Fibroblast of pulmonary artery (primary cell): ENCODE measurements at regions not wholly inside any gene's neighbourhood (a gene's known extent, or its start where the extent isn't known, plus 50 kb on each side); places are given as distances from the start of the nearest gene placed in this dataset.

Experiments
- DNase-seq: peaks from one replicate; pipeline ENCODE4 v3.0.0-alpha.2; 2010; ENCODE audit warnings: low read depth
- H3K4me3 ChIP-seq: replicated peaks from 2 replicates; pipeline ENCODE4 v1.5.1; 2011; ENCODE audit warnings: low read depth, mild to moderate bottlenecking, control low read depth, low read length, moderate library complexity
- TF ChIP-seq, protein P1 (sequence below): IDR thresholded peaks from 2 replicates; pipeline ENCODE4 v1.5.1; 2011; ENCODE audit warnings: mild to moderate bottlenecking, control low read depth, low read length, inconsistent platforms; ENCODE audit errors: missing control alignments

DNA sequence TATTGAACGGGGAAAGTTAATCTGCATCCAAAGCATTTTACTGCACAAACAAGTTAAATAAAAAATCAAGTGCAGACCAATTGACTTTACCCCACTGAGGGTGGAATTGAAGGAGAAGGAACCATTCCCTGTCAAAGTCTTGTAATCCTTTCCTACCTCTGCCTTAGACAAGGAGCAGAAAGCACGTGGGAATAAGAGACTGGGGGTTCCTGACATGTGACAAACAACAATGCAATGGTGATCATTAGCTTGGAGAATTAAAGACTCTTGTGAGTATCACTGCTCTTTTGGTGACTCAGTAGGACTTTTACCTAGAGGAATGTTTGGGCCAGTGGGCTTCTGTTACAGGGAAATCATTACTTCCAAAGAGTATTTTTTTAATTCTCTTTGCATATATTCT lies 779.5 kb downstream of the TLR4 start:
- no peak for DNase-seq

DNA sequence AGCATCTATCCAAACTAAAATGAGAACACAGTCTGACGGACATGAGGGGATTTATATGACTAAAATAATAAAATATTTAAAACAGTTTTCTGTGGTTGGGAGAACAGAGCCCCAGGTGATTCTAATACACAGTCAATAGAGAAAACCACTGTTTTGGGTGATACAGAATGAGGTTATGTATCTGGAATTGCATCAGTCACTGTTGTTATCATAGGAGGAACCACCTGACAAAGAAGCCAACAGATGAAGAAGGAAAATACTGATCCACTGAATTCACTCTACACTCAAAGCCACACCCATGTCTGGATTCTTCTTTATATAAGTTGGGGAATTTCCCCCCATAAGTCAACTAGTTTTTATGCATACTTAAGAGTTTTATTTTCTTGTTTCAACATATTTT lies 799.0 kb downstream of the TLR4 start:
- no peak overlapping the region for H3K4me3 ChIP-seq
- TF ChIP-seq, protein P1, sequence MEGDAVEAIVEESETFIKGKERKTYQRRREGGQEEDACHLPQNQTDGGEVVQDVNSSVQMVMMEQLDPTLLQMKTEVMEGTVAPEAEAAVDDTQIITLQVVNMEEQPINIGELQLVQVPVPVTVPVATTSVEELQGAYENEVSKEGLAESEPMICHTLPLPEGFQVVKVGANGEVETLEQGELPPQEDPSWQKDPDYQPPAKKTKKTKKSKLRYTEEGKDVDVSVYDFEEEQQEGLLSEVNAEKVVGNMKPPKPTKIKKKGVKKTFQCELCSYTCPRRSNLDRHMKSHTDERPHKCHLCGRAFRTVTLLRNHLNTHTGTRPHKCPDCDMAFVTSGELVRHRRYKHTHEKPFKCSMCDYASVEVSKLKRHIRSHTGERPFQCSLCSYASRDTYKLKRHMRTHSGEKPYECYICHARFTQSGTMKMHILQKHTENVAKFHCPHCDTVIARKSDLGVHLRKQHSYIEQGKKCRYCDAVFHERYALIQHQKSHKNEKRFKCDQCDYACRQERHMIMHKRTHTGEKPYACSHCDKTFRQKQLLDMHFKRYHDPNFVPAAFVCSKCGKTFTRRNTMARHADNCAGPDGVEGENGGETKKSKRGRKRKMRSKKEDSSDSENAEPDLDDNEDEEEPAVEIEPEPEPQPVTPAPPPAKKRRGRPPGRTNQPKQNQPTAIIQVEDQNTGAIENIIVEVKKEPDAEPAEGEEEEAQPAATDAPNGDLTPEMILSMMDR, result no peak
- DNase-seq, result no peak

More for the DNA sequence above, 779.5 kb downstream of the TLR4 start:
- no peak overlapping the region for H3K4me3 ChIP-seq
- TF ChIP-seq, protein P1, result no peak

- DNase-seq, result no peak
- TF ChIP-seq, protein P1, result no peak
- no peak overlapping the region for H3K4me3 ChIP-seq
Observed at GRCh38 chr9:118510711-118511110, 806.5 kb downstream of the TLR4 start.

GRCh38 chr9:118515947-118516346 lies 811.7 kb downstream of the TLR4 start:
- no peak overlapping the region for H3K4me3 ChIP-seq
- TF ChIP-seq, protein P1, result no peak
- DNase-seq, result no peak

DNA sequence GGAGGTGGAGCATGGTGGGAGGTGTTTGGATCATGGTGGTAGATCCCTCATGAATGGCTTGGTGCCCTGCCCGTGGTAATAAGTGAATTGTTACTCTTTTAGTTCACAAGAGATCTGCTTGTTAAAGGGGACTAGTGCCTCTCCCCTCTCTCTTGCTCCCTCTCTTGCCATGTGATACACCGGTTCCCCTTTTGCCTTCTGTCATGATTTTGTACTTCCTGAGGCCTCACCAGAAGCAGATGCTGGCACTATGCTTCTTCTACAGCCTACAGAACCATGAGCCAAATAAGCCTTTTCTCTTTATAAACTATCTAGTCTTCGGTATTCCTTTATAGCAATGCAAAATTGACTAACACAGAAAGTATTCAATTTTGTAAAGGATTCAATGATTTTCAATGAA lies 817.1 kb downstream of the TLR4 start:
- no peak overlapping the region for H3K4me3 ChIP-seq
- TF ChIP-seq, protein P1, result no peak
- no peak for DNase-seq

GRCh38 chr9:118522093-118523028 lies 818.2 kb downstream of the TLR4 start:
- TF ChIP-seq, protein P1, result peak; percentile 46
- H3K4me3 ChIP-seq, result no peak overlapping the region
- DNase-seq, result peak; percentile 53
